DOHH2 (cell line): ENCODE measurements at regions not wholly inside any gene's neighbourhood (a gene's known extent, or its start where the extent isn't known, plus 50 kb on each side); places are given as distances from the start of the nearest gene placed in this dataset.

Experiments
- EZH2phosphoT487 ChIP-seq: fragments of 200-600 bp; sonication (generic); IDR thresholded peaks from 2 replicates; pipeline ENCODE4 v1.6.1; 2017; ENCODE audit warnings: borderline replicate concordance, mild to moderate bottlenecking, antibody characterized with exemption, low read length, moderate library complexity, mixed read lengths
- TF ChIP-seq, protein P1 (sequence below): fragments of 200-600 bp; sonication (generic); IDR thresholded peaks from one replicate; pipeline ENCODE4 v1.5.1; 2014; ENCODE audit warnings: antibody characterized with exemption, mild to moderate bottlenecking, low read depth, low read length; ENCODE audit not compliant: poor library complexity, severe bottlenecking

DNA sequence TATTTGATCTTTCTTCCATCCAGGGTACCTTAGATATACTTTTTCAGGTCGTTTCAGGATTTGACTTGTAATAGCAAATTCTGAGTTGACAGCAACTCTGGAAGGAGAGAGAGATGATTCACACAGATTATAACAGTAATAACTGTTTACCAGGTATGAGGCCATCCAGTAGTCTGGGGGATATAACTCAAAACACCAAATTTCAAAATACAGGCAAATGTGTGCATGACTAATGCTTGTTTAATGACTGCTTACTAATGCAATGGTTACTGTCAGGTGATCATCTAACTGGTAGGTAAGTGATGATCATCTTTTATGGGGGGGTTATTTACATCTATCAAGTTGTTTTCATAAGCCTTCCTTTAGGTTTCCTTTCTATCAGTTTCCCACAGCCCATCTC lies 412.3 kb downstream of the MAT2B start:
- TF ChIP-seq, protein P1, sequence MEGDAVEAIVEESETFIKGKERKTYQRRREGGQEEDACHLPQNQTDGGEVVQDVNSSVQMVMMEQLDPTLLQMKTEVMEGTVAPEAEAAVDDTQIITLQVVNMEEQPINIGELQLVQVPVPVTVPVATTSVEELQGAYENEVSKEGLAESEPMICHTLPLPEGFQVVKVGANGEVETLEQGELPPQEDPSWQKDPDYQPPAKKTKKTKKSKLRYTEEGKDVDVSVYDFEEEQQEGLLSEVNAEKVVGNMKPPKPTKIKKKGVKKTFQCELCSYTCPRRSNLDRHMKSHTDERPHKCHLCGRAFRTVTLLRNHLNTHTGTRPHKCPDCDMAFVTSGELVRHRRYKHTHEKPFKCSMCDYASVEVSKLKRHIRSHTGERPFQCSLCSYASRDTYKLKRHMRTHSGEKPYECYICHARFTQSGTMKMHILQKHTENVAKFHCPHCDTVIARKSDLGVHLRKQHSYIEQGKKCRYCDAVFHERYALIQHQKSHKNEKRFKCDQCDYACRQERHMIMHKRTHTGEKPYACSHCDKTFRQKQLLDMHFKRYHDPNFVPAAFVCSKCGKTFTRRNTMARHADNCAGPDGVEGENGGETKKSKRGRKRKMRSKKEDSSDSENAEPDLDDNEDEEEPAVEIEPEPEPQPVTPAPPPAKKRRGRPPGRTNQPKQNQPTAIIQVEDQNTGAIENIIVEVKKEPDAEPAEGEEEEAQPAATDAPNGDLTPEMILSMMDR: no peak
- no peak for TF ChIP-seq EZH2phosphoT487
